WTC11 (cell line): ENCODE measurements at regions not wholly inside any gene's neighbourhood (a gene's known extent, or its start where the extent isn't known, plus 50 kb on each side); places are given as distances from the start of the nearest gene placed in this dataset.

ENCODE experiments used
- ARID4B ChIP-seq: sonication (generic); formaldehyde crosslinking; IDR thresholded peaks from 2 replicates; pipeline ENCODE4 v1.8.0; 2023; ENCODE audit warnings: missing genetic modification reagents, mild to moderate bottlenecking, borderline replicate concordance
- CREM ChIP-seq: sonication (generic); formaldehyde crosslinking; IDR thresholded peaks from 2 replicates; pipeline ENCODE4 v1.8.1; 2022; ENCODE audit warnings: mild to moderate bottlenecking, missing genetic modification reagents, moderate library complexity
- CTCF ChIP-seq: fragments of 200-600 bp; IDR thresholded peaks from 2 replicates; pipeline ENCODE4 v1.8.0; 2022; ENCODE audit warnings: antibody characterized with exemption
- E2F1 ChIP-seq: sonication (generic); formaldehyde crosslinking; IDR thresholded peaks from 2 replicates; pipeline ENCODE4 v1.8.0; 2022; ENCODE audit warnings: mild to moderate bottlenecking, missing genetic modification reagents
- E2F4 ChIP-seq: sonication (generic); formaldehyde crosslinking; IDR thresholded peaks from 2 replicates; pipeline ENCODE4 v1.8.1; 2022; ENCODE audit warnings: low read depth, mild to moderate bottlenecking, moderate library complexity, missing genetic modification reagents, borderline replicate concordance
- E2F5 ChIP-seq: sonication (generic); formaldehyde crosslinking; IDR thresholded peaks from 2 replicates; pipeline ENCODE4 v1.8.1; 2022; ENCODE audit warnings: mild to moderate bottlenecking, moderate library complexity, missing genetic modification reagents
- FOXK1 ChIP-seq: sonication (generic); formaldehyde crosslinking; IDR thresholded peaks from 2 replicates; pipeline ENCODE4 v1.8.0; 2022; ENCODE audit warnings: mild to moderate bottlenecking, moderate library complexity, missing genetic modification reagents
- HMGA2 ChIP-seq: fragments of 250-450 bp; sonication (Bioruptor Pico); IDR thresholded peaks from 2 replicates; pipeline ENCODE4 v1.4.0; 2021; ENCODE audit warnings: mild to moderate bottlenecking, moderate library complexity
- IRF1 ChIP-seq: sonication (generic); formaldehyde crosslinking; IDR thresholded peaks from 2 replicates; pipeline ENCODE4 v1.8.0; 2023; ENCODE audit warnings: missing genetic modification reagents
- MYBL2 ChIP-seq: sonication (generic); formaldehyde crosslinking; IDR thresholded peaks from 2 replicates; pipeline ENCODE4 v1.8.1; 2023; ENCODE audit warnings: mild to moderate bottlenecking, moderate library complexity, missing genetic modification reagents
- NR2C2 ChIP-seq: sonication (generic); formaldehyde crosslinking; IDR thresholded peaks from 2 replicates; pipeline ENCODE4 v1.8.0; 2022; ENCODE audit warnings: mild to moderate bottlenecking, missing genetic modification reagents
- NR3C1 ChIP-seq: sonication (generic); formaldehyde crosslinking; conservative IDR thresholded peaks from 2 replicates; pipeline ENCODE4 v1.8.1; 2023; ENCODE audit warnings: low read depth, mild to moderate bottlenecking, missing genetic modification reagents

- no peak for TF ChIP-seq NR2C2 (CRISPR knock-in tag)
- TF ChIP-seq CTCF, result no peak
- TF ChIP-seq ARID4B, result no peak
- no peak for TF ChIP-seq MYBL2 (CRISPR knock-in tag)
- TF ChIP-seq E2F5 (CRISPR knock-in tag), result no peak
- TF ChIP-seq FOXK1 (CRISPR knock-in tag), result no peak
- TF ChIP-seq NR3C1, result no peak
- TF ChIP-seq E2F1 (CRISPR knock-in tag), result no peak
- TF ChIP-seq E2F4 (CRISPR knock-in tag), result no peak
- TF ChIP-seq CREM (CRISPR knock-in tag), result no peak
- TF ChIP-seq HMGA2 (CRISPR knock-in tag), result no peak
- TF ChIP-seq IRF1 (CRISPR knock-in tag), result no peak
These were observed 80.8 kb upstream of the ANO1 start for GRCh38 chr11:69997352-69997751.
